GM12872 (cell line): ENCODE measurements at regions not wholly inside any gene's neighbourhood (a gene's known extent, or its start where the extent isn't known, plus 50 kb on each side); places are given as distances from the start of the nearest gene placed in this dataset.

Experiments
- TF ChIP-seq, protein P1 (sequence below): IDR thresholded peaks from 3 replicates; pipeline ENCODE4 v1.5.1; 2011; ENCODE audit warnings: low read depth, mild to moderate bottlenecking, low read length, moderate library complexity; ENCODE audit not compliant: insufficient read depth

DNA sequence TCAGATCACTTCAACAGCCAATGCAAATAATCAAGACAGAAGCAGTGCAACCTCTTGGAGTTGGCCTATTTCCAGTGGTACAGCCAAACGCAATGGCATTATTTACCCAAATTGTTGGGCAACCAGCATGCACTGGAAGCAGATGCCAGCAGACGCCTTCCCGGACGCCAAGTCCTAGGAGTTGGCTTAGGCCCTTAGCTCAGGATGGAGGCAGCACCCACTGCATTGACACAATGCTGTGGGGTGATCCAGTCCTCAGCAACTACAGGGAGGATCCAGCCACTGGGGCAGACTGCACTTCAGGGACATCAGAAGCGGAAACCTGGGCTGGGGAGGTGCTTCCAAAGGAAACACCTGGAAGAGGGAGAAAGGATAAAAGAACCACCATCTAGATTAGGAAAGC, 290.4 kb downstream of the FAM43A start:
- TF ChIP-seq, protein P1, sequence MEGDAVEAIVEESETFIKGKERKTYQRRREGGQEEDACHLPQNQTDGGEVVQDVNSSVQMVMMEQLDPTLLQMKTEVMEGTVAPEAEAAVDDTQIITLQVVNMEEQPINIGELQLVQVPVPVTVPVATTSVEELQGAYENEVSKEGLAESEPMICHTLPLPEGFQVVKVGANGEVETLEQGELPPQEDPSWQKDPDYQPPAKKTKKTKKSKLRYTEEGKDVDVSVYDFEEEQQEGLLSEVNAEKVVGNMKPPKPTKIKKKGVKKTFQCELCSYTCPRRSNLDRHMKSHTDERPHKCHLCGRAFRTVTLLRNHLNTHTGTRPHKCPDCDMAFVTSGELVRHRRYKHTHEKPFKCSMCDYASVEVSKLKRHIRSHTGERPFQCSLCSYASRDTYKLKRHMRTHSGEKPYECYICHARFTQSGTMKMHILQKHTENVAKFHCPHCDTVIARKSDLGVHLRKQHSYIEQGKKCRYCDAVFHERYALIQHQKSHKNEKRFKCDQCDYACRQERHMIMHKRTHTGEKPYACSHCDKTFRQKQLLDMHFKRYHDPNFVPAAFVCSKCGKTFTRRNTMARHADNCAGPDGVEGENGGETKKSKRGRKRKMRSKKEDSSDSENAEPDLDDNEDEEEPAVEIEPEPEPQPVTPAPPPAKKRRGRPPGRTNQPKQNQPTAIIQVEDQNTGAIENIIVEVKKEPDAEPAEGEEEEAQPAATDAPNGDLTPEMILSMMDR, result no peak

DNA sequence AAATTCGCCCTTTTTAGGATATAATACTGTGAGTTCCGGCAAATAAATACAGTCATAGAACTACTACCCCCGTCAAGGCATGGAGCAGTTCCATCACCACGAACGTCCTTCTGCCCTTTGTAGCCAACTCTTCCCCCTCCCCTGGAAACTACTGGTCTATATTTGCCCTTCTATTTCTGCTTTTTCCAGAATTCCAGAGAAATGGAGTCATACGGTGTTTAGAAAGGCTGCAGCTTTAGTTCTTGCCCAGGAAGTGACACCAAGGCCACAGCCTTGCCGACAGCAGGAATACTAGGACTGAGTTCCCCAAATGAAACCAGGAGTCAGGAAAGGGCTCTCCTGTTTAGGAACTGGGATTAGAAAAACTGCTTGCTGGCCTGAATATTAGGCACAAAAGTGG, 291.2 kb downstream of the FAM43A start:
- TF ChIP-seq, protein P1, result no peak

DNA sequence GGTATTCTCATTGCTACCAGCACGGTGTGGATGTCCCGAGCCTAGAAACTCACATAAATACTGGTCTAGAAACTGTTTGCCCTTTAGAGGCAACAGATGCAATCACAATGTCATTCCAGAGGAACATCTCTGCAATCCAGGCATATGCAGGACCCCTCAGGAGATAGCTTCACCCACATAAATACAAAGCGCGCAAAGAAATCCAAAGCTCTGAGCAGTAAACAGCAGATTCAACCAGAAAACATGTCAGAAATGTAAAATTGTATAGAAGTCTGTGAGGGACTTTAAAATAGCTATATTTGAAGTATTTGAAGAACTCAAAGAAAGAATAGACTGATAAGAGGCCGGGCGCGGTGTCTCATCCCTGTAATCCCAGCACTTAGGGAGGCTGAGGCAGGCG, 291.7 kb downstream of the FAM43A start:
- TF ChIP-seq, protein P1, result no peak

DNA sequence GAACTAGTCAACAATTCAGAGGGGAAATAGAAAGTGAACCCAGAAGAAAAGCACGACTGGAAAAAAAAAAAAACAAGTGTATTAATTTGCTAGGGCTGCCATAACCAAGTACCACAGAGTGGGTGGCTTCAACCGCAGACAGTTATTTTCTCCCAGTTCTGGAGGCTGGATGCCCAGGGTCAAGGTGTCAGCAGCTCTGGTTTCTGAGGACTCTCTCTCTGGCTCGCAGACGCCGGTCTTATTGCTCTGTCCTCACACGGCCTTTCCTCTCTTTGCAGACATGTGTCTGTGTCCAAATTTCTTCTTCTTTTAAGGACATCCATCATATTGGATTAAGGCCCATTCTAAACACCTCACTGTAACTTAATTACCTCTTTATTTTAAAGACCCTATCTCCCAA, 291.8 kb downstream of the XXYLT1 start:
- TF ChIP-seq, protein P1, result no peak

DNA sequence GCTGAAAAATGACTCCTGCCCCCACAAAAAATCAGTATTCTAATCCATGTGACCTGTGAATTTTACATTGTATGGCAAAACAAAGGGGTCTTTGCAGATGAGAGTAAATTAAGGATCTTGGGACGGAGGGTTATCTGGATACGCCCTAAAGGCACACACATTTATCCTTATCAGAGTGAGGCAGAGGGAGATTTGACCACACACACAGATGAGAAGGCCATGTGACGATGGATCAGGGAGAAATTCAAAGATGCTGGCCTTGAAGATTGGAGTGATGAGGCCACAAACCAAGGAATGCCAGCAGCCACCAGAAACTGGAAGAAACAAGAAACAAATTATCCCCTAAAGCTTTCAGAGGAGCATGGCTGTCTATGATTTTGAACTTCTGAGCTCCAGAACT, 288.5 kb downstream of the XXYLT1 start:
- TF ChIP-seq, protein P1, result no peak

DNA sequence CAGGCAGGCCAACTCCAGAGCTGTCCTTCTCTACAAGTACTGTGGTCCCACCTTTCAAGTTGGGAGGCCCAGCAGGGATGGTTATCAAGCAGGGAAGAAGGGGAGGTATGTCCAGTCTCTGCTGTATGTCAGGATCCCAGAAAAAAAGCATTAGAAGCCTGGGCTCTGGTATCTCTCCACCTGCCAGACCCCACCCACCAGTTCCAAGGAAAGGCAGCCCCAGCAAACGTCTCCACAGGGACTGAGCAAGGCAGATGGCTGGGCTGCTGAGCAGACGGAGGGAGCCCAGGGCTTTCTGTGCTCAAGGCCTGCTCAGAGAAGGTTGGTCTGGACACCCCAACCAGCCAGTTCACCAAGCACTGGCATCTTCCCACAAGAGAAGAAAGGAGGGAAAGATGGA, 287.8 kb downstream of the XXYLT1 start:
- TF ChIP-seq, protein P1, result no peak

DNA sequence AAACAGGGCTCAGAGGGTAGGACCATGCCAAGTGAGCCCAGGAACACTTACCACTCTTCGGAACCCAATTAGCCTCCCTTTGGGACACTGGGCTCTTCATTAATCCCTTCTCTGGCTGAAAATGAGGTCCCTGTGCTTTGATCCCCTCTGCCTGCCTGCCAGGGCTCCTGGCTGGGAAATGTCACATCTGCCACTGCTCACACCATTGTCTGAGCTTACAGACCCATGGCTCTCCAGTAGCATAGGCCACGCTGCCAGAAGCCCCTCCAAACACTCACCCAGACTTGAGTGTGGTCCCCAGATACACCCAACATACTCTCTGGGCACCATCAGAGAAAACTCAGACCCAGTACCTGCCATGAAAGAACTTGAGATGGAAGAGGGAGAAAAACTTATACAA, 287.3 kb downstream of the XXYLT1 start:
- TF ChIP-seq, protein P1, result no peak

DNA sequence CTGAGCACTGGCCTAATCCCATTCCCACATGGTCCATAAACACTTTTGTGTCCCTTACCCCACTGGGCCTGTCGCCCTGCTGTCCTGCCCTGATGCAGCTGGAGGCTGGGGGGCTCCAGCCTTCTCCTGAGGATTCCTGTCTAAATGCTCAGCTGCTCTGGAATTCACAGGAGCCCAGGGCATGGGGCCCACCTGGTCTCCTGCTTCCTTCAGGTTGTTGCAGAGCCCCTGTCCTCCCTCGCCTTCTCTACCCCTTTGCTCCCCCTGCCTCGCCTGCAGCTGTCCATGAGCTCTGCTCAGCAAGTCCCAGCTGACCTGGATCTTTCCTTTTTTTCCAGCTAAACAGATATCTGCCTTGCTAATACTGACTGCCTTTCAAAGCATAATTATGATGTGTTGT, 286.9 kb downstream of the XXYLT1 start:
- TF ChIP-seq, protein P1, result no peak
